Hematopoietic multipotent progenitor cell treated with erythropoietin and hydrocortisone succinate and interleukin-3 and kit ligand, for 15 days (in vitro differentiated cells): ENCODE measurements at regions not wholly inside any gene's neighbourhood (a gene's known extent, or its start where the extent isn't known, plus 50 kb on each side); places are given as distances from the start of the nearest gene placed in this dataset.

Source experiments
- DNase-seq: peaks from one replicate; pipeline ENCODE4 v3.0.0-alpha.2; 2015; ENCODE audit warnings: low spot score

DNA sequence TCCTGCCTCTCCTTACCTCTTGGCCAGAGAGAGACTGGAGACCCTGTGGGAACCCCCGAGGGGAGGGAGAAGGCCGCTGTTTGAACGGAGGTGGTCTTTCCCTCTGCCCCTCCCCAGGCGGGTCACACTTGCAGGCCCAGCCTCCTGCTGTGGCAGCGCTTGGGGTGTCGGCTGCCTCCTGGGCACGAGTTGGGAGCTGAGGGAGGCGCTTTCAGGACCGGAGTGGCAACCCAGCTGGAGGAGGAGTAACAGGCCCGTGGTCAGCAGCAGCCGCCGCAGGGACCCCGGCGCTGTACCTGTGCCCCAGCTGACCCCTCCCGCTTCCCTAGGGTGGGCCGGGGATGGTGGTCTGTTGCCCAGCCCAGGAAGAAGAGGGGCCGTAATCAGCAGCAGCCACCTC, 278.3 kb downstream of the SEC14L1 start:
- DNase-seq: no peak

DNA sequence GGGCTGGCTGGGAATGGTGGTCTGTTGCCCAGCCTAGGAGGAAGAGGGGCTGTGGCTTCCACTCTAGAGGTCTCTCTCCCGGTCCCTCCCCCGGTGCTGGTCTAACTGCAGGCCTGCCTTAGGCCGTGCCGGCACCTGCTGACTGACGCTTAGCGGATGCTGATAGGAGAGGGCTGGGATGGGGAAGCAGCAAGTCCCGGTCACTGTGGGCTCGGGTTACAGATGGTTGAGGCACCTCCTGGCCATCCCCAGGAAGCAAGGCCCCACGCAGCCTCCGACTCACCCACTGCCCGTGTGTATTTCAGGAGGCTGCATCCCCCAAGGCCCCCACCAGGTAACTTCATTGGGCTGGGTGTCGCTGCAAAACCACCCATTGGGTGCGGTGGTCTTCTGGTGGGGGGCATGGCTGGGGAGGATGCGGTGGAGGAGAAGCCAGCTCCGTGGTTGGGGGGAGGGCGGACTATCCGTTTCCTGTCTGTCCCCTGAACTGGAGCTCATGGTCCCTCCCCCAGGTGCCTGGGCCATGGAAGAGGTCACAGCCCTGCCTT, 278.9 kb downstream of the SEC14L1 start:
- no peak for DNase-seq

DNA sequence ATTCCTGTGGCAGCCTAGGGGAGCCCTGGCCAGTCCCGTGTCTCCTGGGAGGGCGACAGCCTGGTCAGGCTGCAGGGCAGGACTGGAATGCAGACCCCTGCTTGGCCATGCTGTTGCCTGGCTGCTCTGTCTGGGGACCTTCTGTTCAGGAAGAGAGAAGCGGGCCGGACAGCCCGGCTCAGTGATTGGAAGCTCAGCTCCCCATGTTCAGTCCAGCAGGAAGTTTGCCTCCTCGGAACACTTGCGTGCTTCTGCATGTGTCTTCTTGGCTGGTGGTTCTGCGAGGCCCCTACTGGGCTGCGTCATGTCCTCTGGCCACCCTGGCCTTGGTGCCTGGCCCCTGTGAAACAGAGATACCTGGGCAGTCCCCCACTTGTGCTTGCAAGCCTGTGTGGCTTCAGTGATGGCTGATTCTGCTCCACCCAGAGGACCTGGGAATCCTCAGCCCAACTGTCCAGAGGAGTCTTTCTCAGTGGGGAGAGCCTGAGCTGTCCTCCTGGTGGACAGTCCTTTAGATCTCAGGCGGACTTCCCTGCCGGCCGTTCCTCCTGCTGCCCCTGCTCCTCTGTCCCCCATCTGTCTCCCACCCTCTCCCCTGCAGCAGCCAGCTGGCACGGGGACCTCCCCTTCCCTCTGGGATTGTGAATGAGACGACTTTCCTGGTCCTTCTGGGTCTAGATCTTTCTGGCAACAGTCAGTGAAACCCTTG, 279.5 kb downstream of the SEC14L1 start:
- DNase-seq: no peak

DNA sequence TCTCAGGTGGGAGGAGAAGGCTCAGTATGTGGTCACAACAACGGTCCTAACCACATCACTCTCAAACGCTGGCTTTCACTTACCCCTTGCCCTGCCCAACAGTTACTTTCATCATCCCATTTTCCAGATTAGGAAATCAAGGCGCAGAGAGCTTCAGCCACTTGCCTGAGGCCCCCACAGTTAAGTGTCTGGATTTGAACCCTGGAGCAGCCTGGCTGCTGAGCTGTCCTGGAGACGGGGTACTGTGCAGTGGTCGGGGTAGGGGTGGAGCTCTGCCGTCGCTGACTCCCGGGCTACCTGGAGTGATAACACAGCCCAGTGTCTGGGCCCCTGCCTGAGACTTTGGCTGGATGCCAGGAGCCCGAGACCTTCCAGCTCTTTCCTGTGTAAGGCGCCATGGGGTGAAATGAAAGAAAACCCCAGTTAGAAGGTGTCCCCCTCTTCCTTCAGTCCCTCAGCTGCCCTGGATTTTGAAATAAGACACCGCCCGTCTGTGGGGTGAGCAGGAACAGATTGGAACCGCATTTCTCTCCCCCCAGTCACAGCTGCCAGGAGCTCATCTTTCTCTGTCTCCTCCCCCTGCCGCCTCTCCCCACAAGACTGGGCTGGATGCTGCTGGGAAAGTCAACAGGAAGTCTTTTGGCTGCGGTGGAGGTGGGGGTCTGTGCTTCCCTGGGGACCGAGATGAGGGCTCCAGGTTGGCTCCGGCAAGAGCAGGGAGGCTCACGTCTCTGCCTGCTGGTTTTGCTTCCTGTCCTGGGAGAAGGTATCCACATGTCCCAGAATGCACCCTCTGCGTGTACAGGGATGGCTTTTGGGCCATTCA, 280.2 kb downstream of the SEC14L1 start:
- DNase-seq: no peak

DNA sequence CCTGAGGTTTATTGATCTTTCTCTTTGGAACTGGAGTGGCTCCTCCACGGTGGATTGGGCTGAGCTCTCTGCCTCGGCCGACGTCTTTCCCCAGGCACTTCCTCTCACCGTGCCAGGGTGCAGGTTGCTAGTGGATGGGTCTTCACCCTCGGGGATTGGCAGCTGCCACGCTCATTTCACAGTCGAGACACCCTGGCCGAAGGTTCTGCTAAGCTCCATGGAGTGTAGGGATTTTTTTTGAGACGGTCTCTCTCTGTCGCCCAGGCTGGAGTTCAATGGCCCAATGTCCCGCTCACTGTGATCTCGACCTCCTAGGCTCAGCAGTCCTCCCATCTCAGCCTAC, 280.8 kb downstream of the SEC14L1 start:
- DNase-seq: no peak

DNA sequence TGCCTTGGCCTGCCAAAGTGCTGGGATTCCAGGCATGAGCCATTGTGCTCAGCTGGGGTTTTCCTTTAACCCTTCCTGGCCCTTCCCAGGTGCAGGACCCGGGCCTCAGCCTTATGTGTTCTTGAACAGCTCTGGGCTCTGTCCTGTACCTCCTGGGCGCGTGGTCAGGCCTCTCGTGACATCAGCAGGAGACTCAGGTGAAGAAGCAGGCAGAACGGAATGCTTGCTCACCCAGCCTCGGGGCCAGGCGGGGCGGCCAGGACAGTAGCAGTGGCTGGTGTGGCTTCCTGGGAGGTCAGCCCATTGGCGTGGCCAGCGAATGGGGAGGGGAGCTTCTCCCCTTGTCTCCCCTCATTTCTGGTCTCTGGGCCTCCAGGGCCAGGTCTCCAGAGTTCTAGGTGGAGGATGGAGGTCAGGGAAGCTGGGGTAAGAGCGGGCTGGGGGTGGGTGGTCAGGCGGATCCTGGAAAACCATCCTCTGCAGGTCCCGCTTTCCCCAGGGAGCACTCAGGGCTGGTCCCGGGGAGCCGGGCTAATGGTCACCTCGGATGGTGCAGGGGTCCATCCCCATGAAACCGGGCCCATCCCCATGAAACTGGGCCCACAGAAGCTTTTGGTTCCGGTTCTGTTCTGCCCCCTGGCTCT, 281.5 kb downstream of the SEC14L1 start:
- no peak for DNase-seq

DNA sequence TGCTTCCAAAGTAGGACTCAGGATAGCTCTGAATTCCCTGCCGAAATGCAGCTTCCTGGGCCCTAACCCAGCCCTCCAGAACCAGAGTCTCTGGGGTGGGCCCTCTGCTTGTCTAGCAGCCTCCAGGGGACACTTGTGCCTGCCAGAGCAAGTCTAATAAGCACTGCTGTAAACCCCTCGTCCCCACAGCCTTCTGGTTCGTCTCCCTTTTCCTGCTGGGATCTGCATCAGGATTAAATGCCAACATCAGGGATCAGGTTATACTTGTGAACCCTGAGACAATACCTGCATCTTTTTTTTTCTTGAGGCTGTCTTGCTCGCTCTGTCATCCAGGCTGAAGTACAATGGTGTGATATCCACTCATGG, 282.0 kb downstream of the SEC14L1 start:
- no peak for DNase-seq

DNA sequence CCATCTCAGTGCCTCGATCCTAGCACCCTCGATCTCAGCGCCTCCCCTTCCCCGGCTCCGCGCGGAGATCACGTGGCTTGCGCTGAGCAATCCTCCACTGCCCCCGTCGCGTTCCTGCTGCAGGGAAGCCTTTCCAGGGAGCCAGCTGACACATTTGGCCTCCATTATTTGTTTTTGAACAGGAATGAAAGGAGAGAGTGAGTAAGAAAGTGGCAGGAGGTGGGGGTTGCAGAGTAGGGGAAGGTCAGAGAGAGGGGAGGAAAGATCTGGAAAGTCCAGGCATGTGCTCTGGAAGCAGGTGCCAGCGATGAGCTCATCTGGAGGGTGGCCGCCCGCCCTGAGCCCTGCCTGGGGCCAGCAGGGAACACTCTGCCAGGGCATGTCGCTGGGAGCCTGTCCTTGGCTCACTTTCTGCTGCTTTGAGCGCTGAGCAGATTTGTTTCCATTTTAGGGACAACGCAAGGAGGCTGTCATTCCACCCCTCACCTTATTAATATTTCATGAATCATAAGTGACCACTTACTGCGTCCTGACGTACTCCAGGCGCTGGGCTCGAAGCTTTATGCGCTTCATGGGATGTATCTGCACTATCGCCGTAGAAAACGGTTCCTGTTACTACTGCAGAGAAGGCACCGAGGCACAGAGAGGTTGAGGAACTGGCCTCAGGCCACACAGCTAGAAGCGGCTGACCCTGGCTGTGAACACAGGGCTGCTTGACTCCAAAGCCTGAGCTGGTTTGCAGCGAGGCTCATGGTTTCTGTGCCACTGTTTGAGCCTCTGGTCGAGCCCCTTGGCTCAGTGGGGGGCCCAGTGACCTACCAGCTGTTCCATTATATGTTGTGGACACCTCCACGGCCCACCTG, 283.1 kb downstream of the SEC14L1 start:
- no peak for DNase-seq

DNA sequence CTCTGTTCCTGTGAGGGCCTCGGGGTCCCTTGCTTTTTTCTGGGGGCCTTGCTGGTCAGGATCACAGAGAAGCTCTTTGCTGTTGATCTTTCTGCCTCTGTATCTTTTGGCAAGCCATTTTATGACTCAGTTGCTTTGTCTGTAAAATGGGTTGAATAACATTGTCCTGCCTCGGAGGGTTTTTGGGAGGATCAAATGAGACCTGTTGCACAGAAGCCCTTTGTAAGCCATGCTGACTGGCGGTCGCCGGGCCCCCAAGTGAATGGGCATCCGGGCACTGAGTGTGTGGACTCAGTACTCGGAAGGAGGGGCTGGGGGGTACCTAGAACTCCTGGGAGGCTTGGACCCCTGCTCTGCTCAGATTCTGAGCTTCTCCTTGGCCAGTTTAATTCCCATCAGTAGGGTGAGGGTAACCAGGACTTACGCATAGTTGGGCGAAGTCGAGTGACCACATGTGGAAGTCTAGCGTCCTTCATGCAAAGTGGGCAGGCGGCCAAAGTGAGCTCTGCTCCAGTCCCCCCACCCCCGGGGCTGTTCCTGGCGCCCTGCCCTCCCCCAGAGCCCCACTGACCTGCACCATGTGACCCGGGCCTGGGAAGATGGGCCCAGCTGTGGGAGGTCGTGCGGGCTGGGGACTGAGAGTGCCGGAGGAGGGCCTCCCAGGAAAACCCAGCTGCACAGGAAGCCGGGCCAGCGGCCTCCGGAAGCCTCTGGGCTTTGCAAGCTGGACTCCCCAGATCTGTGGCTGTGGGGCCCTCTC, 284.0 kb downstream of the SEC14L1 start:
- DNase-seq: no peak

DNA sequence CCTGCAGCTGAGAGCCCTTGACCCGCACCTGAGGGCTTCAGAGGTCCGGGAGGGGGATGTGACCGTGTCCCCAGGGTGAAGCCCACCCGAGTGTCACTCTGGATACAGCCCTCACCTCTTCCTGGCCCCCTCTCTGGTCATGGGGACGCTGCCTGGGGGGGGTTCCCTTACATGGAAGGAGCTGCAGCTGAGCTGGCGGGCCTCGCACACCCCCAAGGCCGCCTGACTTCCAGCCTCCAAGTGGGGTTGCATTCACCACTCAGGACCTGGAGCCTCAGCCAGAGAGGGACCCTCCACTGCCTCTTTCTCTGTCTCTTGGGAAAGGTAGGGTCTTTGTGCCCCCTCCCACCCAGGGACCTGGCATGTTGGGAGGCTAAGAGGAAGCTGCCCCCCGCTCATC, 284.6 kb downstream of the SEC14L1 start:
- DNase-seq: no peak

DNA sequence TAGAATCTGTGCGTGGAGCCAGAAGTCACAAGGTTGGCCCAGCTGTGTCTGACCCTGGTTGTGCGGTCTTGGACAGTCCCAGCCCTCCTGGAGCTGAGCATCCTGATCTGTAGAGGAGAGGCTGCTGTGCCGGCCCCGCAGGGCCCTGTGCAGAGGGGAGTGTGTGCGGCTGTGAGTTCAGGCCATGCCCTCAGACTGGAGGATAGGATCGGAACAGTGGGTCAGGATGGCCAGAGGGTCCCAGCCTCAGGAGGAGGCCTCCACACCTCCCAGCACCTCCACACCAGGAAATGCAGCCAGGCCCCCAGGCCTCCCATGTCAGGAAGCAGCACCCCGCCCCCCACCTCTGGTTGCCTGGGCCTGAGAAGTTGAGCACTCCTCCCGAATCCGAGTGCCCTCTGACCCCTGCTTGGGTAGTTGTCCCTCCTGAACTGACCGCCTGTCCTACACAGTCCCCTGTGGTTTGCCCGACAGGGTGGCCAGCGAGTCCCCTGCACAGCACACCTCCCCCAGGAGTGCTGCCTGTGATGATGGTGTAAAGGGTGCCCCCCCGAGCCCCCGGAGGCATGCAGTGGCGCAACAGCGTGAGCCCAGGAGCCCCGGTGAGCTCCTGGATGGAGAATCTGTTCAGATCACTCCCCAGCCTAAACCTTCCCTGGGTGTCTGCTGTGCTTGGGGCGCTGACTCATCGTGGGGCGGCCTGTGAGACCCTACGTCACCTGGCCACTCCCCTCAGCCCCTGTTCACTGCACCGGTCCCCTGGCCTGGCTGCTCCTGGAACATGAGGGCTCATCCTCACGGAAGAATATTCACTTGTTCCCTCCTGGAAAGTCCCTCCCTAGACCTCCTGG, 285.2 kb downstream of the SEC14L1 start:
- no peak for DNase-seq

DNA sequence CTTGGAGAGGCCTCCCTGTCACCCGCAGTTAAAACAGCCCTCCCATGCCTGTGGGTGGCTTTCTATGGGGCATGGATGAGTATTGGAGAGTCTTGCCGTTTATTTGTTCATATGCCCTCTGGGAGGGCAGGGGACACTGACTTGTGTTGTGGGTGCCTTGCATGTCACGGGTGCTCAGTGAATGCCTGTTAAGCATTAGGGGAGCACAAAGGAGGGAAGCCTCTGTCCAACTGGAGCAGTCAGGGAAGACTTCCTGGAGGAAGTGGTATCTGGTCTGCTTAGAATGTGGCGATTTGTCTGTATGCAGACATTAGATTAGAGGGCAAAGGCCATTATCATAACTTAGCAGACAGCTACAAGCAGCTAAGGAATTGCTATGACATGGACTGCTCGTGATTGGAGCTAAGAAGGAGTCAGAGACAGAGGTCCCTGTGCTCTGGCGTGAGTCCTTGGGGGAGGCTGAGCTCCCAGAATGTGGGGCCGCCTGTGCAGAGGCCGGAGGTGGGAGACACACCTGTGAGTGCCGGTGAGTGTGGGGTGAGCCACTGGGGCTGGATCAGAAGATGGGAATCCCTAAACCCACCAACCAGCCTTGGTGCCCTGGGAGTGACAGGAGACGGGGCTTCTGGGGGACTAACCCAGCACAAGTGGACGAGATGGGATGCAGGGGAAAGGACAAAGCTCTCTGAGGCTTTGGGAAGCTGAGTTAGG, 286.1 kb downstream of the SEC14L1 start:
- no peak for DNase-seq

DNA sequence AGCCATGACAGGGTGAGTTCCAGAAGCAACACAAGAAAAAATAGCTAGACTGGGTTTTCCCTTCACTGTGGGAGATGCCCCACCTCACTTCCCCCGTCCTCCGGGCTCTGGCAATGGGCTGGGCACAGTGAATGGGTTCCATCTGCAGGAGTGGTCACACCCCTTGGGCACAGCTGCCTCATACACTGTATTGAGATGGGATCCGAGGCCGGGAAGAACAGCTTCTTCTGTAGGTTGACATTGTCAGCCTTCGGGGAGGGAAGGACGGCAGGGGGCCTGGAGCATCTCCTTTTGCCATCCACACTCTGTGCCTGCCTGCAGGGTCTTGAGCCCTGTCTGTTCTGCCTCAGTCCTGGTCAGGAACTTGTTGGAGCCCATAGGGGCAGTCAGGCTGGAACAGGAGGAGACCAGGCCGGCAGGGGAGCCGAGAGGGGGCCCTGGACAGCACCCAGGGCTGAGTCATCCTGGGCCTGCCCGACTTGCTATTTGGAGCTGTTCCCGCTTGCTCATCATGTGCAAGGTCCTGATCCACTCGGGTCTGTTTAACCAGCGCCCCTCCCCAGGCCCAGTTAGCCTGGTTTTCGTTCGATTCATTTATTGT, 286.7 kb downstream of the SEC14L1 start:
- no peak for DNase-seq

DNA sequence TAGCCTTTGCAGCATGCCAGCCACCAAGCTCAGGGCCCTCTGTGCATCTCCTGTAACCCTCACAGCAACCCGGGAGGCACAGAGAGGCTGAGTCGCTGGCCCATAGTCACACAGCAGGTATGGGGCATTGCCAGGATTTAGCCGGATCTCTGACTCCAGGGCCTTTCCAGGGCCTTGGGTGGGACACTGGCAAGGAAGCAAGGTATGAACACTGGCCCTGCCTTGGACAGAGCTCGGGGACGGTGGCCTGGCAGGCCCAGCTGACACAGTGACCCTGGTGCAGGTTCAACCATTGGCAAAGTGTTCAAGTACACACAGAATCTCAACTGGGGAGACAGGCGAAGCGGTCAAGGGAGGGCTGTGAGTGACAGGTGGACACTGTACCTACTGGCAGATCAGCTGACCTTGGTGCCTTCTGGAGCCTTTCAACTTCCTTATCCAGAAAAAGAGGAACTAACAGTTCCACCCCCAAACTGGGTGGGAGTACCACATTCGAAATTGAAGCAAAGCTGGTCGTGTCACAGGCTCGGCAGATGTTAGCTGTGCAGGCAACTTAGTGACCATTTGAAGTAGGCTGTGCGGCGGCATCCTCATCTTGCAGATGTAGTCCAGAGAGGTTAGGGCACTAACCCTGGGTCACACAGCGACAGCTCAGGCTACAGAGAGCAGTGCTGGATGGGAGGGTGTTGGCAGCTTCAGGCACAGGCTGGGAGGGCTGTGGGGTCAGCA, 287.4 kb downstream of the SEC14L1 start:
- DNase-seq: no peak

DNA sequence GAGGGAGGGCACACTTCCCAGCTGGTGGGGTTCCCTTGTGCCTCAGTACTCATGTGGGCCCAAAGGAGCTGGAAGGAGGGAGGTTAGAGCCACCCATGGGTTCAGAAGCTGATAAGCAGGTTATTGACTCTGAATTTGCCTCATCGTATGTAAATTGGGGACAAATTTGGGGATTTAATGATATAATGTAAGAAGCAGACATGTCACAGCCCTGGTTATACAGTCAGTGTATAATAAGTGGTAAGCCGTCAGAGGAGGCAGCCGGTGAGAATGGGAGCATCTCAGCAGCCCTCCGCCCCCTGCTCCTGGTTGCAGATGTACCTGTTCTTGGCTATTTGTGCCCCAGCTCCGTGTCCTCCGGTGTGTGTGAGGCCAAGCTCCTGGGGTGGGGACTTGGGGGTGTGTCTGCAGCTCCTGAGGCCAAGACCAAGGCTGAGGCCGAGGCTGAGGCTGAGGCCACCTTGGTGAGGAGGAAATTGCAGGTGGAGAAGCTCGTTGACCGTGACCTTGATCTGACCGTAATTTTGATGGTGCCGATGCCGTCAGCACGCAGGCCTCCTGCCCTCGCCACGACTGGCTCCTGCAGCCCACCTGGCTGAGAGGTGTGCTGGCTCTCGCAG, 288.1 kb downstream of the SEC14L1 start:
- DNase-seq: no peak

DNA sequence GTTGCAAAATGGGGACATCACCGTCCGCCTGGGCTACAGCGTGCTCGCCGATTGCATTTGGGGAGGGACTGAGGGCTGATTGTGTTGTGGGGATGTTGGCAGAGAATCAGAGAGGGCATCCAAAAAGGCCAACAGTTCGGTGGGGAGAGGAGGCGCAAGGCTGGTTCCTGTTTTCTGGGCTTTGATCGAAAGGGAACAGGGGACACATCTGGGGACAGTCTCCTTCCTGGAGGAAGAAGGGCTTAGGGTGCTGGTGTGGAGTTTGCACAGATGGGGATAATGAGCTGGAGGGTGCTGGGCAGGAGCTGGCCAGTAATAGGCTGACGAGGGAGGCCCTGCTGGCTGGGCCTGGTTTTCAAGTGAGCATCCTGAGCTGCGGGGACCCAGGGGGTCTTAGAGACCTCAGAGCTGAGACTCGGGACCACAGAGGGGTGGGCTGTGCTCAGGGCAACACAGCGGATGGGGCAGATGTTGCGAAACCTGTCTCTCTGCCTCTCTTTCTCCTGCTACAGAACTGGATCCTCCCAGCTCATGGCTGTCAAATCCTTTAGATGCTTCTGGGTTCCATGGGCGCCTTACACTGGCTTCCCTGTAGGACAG, 288.7 kb downstream of the SEC14L1 start:
- no peak for DNase-seq

DNA sequence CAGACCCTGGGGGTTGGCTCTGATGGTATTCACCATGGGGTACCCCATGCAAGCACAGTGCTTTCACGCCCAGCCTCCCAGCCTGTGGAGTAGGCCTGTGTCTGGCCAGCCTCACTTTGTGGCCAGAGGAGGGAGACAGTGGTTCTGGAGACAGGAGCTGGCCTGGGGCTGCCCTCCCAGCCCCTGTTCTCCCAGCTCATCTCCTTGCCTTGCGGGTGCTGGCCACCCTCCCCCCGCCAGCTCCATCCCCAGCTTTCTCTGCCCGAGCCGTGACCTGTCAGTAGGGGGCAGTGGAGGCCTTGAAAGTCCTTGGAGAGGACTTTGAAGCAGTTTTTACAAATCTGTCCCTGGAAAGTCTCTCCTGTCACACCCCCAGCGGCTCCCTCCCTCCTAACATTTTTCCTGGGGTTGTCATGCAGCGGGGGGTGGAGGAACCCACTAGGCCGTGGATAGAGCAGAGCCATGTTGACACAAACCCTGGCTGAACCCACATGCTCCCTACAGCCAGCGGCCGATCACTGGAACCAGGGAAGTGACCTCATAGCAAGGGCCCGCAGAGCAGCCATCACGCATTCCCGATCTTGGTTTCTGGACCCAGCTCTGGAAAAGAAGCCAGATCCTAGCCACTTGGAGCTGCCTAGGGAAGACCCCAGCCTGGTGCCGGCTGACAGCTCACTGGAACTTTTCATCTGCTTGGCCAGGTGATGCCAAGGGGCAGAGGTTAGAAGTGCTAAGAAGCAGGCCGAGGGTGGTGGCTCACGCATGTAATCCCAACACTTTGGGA, 289.4 kb downstream of the SEC14L1 start:
- DNase-seq: peak; percentile 44
